GM10248 (cell line): ENCODE measurements at regions not wholly inside any gene's neighbourhood (a gene's known extent, or its start where the extent isn't known, plus 50 kb on each side); places are given as distances from the start of the nearest gene placed in this dataset.

Source experiments
- CTCF ChIA-PET: fragments of 300-600 bp; sonication (Branson Sonifier 250); formaldehyde crosslinking; extraction: SDS; loops from one replicate; lab custom pipeline; 2021; ENCODE audit warnings: antibody characterized with exemption; lab: Yijun Ruan, JAX
- POLR2A ChIA-PET: fragments of 350-650 bp; sonication (Branson Sonifier 250); formaldehyde crosslinking; extraction: SDS; loops from one replicate; lab custom pipeline; 2020; ENCODE audit warnings: antibody characterized with exemption; lab: Yijun Ruan, JAX
- DNase-seq: peaks from one replicate; pipeline ENCODE4 v3.0.0; 2012; ENCODE audit errors: extremely low spot score
- CTCF ChIP-seq: IDR thresholded peaks from 2 replicates; pipeline ENCODE4 v1.5.1; 2012; ENCODE audit warnings: mild to moderate bottlenecking, low read depth; ENCODE audit errors: extremely low read depth, missing control alignments, control extremely low read depth

GRCh38 chr6:127023001-127023778 lies 95.3 kb upstream of the RSPO3 start:
- DNase-seq: no peak
- ChIA-PET CTCF (interaction anchor here (1.2 to 1.8 kb wide), 2 partner anchors 13 to 19 kb away, joined by 3 to 4 read pairs; no protein-coding TSS in a partner anchor), POLR2A (no interaction called here)
- no peak for TF ChIP-seq CTCF

DNA sequence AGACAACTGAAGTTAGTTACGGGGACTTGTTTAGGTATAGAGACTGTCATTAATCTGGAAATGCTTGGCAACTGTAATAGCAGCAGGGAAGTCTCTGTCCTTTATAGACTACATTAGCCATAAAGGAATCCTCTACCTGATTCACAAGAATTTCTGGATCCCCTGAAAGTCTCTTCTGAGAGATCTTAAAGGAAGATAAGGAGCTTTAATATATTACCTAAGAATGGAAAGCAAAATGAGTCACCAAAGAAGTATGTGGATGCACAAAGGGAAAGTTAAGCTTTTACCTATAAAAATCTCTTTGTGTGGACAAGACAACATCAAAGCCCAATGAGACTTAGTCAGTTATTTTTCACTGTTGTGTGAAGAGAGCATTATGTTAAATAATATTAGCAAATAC lies 92.2 kb upstream of the RSPO3 start:
- ChIA-PET CTCF (interaction anchor here (2.2 kb wide), 1 partner anchor 20 kb away, joined by 5 read pairs; no protein-coding TSS in a partner anchor), POLR2A (no interaction called here)
- no peak for TF ChIP-seq CTCF
- DNase-seq: no peak

GRCh38 chr6:127030111-127030510 lies 88.4 kb upstream of the RSPO3 start:
- no peak for TF ChIP-seq CTCF
- CTCF ChIA-PET: no interaction called here

GRCh38 chr6:127030836-127031235 lies 87.6 kb upstream of the RSPO3 start:
- DNase-seq: no peak
- ChIA-PET CTCF (interaction anchor here (1.0 kb wide), 1 partner anchor 54 kb away, joined by 3 read pairs; no protein-coding TSS in a partner anchor), POLR2A (no interaction called here)
- TF ChIP-seq CTCF: no peak

More at GRCh38 chr6:127030111-127030510, 88.4 kb upstream of the RSPO3 start:
- DNase-seq: no peak
- POLR2A ChIA-PET: no interaction called here

DNA sequence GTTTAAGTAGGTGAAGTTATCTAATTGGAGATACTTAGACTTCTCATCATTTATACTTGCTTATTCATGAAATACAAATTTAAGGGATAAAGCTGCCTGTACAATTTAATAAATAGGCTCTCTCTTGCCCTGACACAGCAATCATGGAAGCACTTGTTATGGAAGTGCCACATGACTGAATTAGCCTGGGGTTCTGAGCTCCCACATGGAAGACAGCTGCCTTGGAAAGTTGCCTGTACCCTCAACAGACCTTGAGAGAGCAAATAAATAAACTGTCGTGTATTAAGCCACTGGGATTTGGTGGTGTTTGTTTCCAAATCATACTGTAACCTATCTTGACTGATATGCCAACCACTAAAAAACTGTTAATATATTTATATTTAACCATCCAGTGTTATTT lies 87.0 kb upstream of the RSPO3 start:
- no peak for DNase-seq
- CTCF ChIA-PET: interaction anchor here (1.0 kb wide), 1 partner anchor 55 kb away, joined by 3 read pairs; no protein-coding TSS in a partner anchor

GRCh38 chr6:127032971-127033370 lies 85.5 kb upstream of the RSPO3 start:
- ChIA-PET CTCF (interaction anchor here (1.4 kb wide), 2 partner anchors 26 to 82 kb away, joined by 3 read pairs; no protein-coding TSS in a partner anchor), POLR2A (no interaction called here)
- no peak for TF ChIP-seq CTCF
- DNase-seq: no peak

More for the DNA sequence above, 87.0 kb upstream of the RSPO3 start:
- TF ChIP-seq CTCF: no peak
- POLR2A ChIA-PET: no interaction called here
